NT2/D1 (cell line): ENCODE measurements at regions not wholly inside any gene's neighbourhood (a gene's known extent, or its start where the extent isn't known, plus 50 kb on each side); places are given as distances from the start of the nearest gene placed in this dataset.
A peak's percentile ranks its signal among the peaks of the same experiment; 100 is the strongest.
"Not testable (repeated sequence)": the region's sequence is repeated elsewhere in the genome, so short reads cannot be mapped to it uniquely, and the experiment has no call there.

ENCODE experiments used
- DNase-seq: peaks from one replicate; pipeline ENCODE4 v3.0.0-alpha.2; 2011; ENCODE audit warnings: low read depth, low spot score
- H3K27me3 ChIP-seq: 2 replicates; pipeline ENCODE4 v1.6.0; 2011; ENCODE audit warnings: mild to moderate bottlenecking; ENCODE audit not compliant: insufficient read length, insufficient read depth
- H3K36me3 ChIP-seq: 2 replicates; pipeline ENCODE4 v1.6.1; 2011; ENCODE audit warnings: mild to moderate bottlenecking, low read length, mixed read lengths; ENCODE audit not compliant: insufficient read depth, insufficient read length
- H3K4me1 ChIP-seq: 2 replicates; pipeline ENCODE4 v1.5.1; 2011; ENCODE audit not compliant: insufficient read depth, insufficient read length
- H3K4me3 ChIP-seq: 2 replicates; pipeline ENCODE4 v1.5.1; 2011; ENCODE audit warnings: low read depth; ENCODE audit not compliant: insufficient read length
- H3K9ac ChIP-seq: 2 replicates; pipeline ENCODE4 v1.6.0; 2011; ENCODE audit warnings: low read depth; ENCODE audit not compliant: insufficient read length
- H3K9me3 ChIP-seq: 2 replicates; pipeline ENCODE4 v1.5.1; 2011; ENCODE audit warnings: mild to moderate bottlenecking, low read length; ENCODE audit not compliant: insufficient read depth
- SUZ12 ChIP-seq: IDR thresholded peaks from 2 replicates; pipeline ENCODE4 v1.6.1; 2011; ENCODE audit not compliant: insufficient read length, insufficient read depth; ENCODE audit errors: extremely low read depth
- YY1 ChIP-seq: IDR thresholded peaks from 2 replicates; pipeline ENCODE4 v1.6.1; 2011; ENCODE audit not compliant: insufficient read length, insufficient read depth
- ZNF274 ChIP-seq: IDR thresholded peaks from 2 replicates; pipeline ENCODE4 v1.6.1; 2011; ENCODE audit warnings: mild to moderate bottlenecking, low read depth, low read length

DNA sequence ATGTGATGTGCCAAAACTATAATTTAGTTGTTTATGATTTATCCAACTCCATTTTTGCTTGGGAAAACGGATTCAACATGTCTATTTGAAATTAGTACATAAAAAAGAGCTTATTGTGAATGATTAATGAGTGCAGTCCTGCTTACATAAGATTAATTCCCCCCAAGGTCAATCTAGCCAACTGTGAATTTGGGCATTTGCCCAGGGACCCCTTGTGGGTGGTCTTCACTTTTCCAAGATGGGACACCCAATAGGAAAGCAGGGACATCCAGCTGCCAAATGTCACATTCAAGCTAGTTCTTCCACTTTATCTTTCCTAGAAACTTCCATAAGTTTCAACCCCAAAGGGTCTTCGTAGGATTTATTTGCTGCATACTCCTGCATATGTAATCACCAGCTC, 362.4 kb upstream of the PKN2 start:
- no peaks in the 10 kb centered on the region for H3K4me1 ChIP-seq
- H3K9ac ChIP-seq: no peak overlapping the region
- no peaks in the 10 kb centered on the region for H3K36me3 ChIP-seq
- H3K4me3 ChIP-seq: no peak overlapping the region
- TF ChIP-seq SUZ12 (no peak), YY1 (no peak), ZNF274 (no peak)
- no peaks in the 10 kb centered on the region for H3K9me3 ChIP-seq
- DNase-seq: no peak
- H3K27me3 ChIP-seq: no peaks in the 10 kb centered on the region

DNA sequence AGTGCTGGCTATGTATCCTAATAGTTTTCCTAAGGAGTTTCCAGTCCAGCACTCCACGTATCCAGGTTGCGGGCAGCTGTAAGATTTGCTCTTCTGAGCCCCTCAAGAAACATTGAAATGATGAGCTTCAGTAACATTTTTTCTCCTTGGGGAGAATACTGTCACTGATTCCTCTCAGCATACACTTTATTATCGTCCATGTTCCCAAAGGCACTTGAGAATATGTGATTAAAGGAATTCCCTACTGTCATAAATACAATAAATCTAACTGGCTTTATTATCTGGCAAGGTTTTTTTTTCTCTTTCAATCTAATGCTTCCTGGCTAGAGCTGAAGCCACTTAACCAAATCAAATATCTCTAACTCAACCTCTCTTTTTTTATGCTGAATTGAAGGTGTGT, 359.2 kb upstream of the PKN2 start:
- DNase-seq: no peak
- H3K27me3 ChIP-seq: no peaks in the 10 kb centered on the region
- H3K9me3 ChIP-seq: no peaks in the 10 kb centered on the region
- H3K4me1 ChIP-seq: no peaks in the 10 kb centered on the region
- H3K9ac ChIP-seq: no peak overlapping the region
- TF ChIP-seq SUZ12: no peak
- TF ChIP-seq YY1: no peak
- TF ChIP-seq ZNF274: no peak
- no peaks in the 10 kb centered on the region for H3K36me3 ChIP-seq
- no peak overlapping the region for H3K4me3 ChIP-seq

DNA sequence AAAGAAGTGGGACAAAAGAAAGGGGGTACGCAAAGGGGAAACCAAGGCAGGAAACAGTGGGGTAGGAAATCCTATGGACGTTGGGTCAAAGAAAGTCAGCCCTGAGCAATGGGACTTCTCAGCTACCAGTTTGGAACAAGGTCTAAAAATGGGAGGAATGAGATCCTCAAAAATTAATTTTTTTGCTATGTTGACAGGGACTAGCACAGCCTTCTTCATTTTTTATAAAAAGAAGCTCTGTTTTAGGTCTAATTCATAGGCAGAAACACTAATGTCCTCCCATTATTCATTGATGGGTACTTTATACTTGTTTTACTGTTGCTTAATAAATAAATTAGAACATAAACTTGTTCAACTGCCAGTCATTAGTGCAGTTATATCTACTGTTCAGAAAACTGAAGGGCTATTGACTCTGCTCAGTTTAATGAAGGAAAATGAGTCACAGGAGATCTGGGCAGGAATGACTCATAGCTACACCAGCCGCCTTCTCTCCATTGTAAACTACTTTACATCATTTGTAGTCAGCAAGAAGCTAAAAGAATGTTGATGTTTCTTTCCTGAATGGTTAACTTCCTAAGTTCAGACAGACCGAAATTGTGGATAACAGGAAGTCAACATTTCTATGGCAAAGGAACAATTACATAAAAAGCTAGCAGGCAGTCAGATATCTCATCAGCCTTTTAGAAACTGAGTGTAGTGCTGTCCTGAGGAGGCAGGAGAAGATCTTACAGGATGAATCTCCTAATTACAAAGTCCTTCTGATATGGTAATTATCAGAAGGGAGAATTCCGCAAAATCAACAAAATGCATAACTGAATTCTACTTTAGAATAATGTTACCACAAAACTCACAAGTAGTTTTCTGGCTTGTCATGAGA, 356.4 kb upstream of the PKN2 start:
- TF ChIP-seq YY1 (no peak), SUZ12 (no peak), ZNF274 (no peak)
- H3K4me3 ChIP-seq: no peak overlapping the region
- H3K9me3 ChIP-seq: no peaks in the 10 kb centered on the region
- no peaks in the 10 kb centered on the region for H3K36me3 ChIP-seq
- H3K4me1 ChIP-seq: no peaks in the 10 kb centered on the region
- H3K9ac ChIP-seq: no peak overlapping the region
- H3K27me3 ChIP-seq: no peaks in the 10 kb centered on the region
- DNase-seq: peak; percentile 44

DNA sequence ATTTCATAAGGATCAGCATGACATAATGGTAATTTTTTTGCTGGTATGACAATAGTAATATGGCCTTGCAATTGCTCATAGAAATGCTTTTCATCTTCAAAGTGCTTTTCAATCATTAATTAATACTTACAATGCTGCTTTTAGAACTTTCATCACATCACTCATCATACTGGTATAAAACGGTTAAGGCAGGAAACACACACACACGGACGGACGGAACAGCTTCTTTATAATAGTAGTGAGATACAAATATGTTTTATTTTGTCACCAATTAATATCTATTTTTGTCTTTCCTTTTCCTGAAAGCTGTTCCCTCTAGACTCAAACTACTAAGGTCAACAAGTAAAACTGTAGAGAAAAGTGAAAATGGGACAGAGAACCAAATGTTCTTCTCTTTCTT, 353.9 kb upstream of the PKN2 start:
- no peak for DNase-seq
- no peak for TF ChIP-seq SUZ12
- no peak for TF ChIP-seq YY1
- no peak for TF ChIP-seq ZNF274
- no peaks in the 10 kb centered on the region for H3K27me3 ChIP-seq
- H3K4me3 ChIP-seq: no peak overlapping the region
- no peak overlapping the region for H3K9ac ChIP-seq
- H3K36me3 ChIP-seq: no peaks in the 10 kb centered on the region
- no peaks in the 10 kb centered on the region for H3K4me1 ChIP-seq
- H3K9me3 ChIP-seq: no peaks in the 10 kb centered on the region

DNA sequence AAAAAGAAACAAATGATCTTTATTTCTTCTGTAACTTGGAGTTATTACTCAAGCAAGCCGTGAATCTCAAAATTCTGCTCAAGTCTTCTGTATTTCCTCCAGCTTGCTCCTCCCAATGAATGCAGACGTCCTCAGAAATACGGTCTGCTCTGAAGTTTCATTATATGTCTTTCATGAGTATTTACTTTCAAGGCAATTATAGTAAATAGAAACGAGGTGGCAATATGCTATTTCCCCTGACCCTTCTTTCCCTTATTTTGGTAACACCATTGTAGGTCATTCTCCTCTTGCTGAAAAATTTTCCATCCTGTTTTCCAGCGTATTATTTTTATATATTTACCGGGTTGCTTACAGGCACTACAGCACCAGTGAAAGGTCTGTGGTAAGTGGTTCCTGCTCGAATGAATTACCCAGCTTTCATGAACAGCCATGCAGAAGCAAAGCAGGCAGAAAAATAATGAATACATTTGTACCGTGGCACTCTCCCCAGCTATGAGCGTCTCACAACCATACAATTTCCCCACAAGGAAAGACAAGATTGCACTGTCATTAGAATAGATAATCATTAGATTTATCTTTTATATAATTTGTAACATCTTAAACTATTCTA, 350.9 kb upstream of the PKN2 start:
- H3K27me3 ChIP-seq: no peaks in the 10 kb centered on the region
- H3K4me3 ChIP-seq: no peak overlapping the region
- no peaks in the 10 kb centered on the region for H3K4me1 ChIP-seq
- H3K36me3 ChIP-seq: no peaks in the 10 kb centered on the region
- H3K9me3 ChIP-seq: no peaks in the 10 kb centered on the region
- no peak for DNase-seq
- no peak for TF ChIP-seq ZNF274
- no peak for TF ChIP-seq YY1
- TF ChIP-seq SUZ12: no peak
- H3K9ac ChIP-seq: no peak overlapping the region

DNA sequence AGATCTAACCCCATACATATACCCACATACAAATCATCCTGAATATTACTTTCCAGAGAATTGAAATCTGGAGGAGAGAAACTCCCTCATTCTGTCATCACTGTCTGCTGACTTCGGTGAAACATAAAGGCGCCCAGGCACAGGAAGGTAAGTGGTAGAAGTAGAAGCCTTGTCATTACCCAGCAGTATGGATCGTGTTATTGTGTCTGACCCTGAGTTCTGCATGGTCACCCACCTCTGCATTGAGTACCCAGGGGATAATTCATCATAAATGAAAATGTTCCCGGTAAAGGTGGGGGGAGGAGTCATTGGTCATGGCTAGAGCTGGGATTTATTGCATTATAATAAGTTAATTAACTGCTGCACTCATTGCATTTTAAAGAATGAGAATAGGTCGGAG, 342.6 kb upstream of the PKN2 start:
- Histone ChIP-seq H3K4me1 (no peaks in the 10 kb centered on the region), H3K36me3 (no peaks in the 10 kb centered on the region), H3K4me3 (no peak overlapping the region), H3K27me3 (no peaks in the 10 kb centered on the region), H3K9ac (no peak overlapping the region), H3K9me3 (peaks cover 9% of the 10 kb centered on the region; the same call in 1 of the 2 replicates)
- TF ChIP-seq YY1 (no peak), ZNF274 (no peak), SUZ12 (no peak)
- DNase-seq: no peak

DNA sequence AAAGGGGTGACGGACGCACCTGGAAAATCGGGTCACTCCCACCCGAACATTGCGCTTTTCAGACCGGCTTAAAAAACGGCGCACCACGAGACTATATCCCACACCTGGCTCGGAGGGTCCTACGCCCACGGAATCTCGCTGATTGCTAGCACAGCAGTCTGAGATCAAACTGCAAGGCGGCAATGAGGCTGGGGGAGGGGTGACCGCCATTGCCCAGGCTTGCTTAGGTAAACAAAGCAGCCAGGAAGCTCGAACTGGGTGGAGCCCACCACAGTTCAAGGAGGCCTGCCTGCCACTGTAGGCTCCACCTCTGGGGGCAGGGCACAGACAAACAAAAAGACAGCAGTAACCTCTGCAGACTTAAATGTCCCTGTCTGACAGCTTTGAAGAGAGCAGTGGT, 342.0 kb upstream of the PKN2 start:
- not testable (repeated sequence) for H3K9me3 ChIP-seq, H3K27me3 ChIP-seq, H3K4me3 ChIP-seq, DNase-seq, H3K9ac ChIP-seq, H3K36me3 ChIP-seq, H3K4me1 ChIP-seq

DNA sequence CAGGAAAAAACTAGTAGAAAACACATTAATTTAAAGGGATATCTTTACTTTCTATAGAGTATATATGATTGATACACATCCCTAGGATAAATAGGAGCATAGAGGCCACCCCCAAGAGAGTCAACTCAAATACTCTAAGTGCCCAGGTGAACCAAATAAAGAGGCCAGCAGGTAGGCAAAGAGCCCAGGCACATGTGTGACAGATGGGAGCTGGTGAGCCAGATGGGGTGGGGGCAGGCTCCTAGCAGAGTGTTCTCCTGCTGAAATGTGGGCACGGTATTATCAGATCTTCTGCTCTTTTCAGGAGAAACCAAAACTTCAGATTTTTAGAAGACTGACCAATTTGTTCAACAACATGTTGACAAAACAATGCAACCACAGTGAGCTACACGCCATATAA, 333.4 kb upstream of the PKN2 start:
- Histone ChIP-seq H3K9ac (no peak overlapping the region), H3K27me3 (no peaks in the 10 kb centered on the region), H3K4me1 (no peaks in the 10 kb centered on the region), H3K36me3 (no peaks in the 10 kb centered on the region), H3K4me3 (no peak overlapping the region), H3K9me3 (no peaks in the 10 kb centered on the region)
- DNase-seq: no peak
- TF ChIP-seq YY1: no peak
- no peak for TF ChIP-seq ZNF274
- no peak for TF ChIP-seq SUZ12
